ENCODE measurements at regions not wholly inside any gene's neighbourhood (a gene's known extent, or its start where the extent isn't known, plus 50 kb on each side); places are given as distances from the start of the nearest gene placed in this dataset.
"Not testable (repeated sequence)": the region's sequence is repeated elsewhere in the genome, so short reads cannot be mapped to it uniquely, and the experiment has no call there.

DNA sequence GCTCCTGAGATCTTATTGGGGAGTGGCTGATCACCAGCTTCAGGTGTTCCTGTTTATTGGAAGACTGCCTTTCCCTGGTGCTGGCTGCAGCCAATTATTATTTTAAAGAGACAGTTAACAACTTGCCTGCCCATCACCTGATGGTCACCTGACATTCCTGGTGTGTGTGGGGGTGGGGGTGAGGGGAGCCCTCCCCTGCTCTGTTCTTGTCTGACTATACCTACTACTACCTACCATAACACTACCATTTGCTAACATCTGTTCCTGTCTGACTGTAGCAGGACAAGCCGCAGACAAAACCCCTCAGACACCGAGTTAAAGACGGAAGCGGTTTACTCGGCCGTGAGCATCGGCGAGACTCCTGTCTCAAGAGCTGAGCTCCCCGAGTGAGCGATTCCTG is 54.9 kb upstream of the NBPF3 start:
- intact Hi-C loops (cut with DNase I): no loop called here
- no peak for DNase-seq (ENCODE audit: low spot score)

DNA sequence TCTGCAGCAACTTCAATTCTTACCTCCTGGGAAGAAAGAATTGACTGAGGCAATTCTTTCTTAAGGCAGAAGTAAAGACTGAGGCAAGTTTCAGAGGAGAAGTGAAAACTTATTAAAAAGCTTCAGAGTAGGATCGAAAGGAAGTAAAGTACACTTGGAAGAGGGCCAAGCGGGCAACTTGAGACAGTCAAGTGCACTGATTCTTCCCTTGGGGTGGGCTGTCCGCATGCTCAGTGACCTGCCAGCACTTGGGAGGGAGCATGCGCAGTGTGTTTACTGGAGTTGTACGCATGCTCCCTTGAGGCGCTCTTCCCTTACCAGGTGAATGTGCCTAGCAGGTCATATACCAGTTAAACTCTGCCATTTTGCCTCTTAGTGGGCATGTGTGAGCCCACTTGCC is 55.3 kb upstream of the NBPF3 start:
- no peak for DNase-seq (ENCODE audit: low spot score)
- intact Hi-C loops (cut with DNase I): no loop called here

DNA sequence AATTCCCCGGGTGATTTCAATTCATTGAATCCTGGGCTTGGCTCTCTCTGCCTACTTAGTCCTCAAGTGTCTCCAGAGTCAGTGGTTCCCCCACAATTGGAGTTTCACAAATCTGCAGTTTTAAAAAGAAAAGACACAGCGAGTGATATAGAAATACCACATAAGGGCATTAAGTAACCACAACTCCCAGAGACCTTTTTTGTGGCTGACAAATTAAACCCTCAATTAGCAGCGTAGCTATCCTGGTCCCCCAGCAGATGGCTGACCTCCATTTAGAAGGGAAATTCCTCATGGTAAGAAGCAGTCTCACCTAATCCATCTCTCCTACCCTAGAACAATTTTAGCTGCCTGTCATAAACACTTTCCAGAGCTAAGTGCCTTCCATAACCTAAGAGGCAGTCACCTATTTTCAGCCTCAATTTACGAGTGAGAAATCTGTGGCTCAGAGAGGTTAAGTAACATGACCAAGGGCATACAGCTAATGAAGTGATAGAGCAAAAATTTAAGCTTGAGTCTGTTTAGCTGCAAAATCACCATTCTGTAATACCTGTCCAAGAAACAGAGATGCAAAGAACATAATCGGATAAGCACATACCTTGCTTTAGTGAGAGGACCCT is 56.0 kb upstream of the NBPF3 start:
- intact Hi-C loops (cut with DNase I): no loop called here

GRCh38 chr1:21381354-21381753 is 58.6 kb upstream of the NBPF3 start:
- DNase-seq (ENCODE audit: low spot score): no peak
- intact Hi-C loops (cut with DNase I): no loop called here

More for the DNA sequence above, 56.0 kb upstream of the NBPF3 start:
- DNase-seq (ENCODE audit: low spot score): no peak

- DNase-seq (ENCODE audit: low spot score); intact Hi-C loops (cut with DNase I): not testable (repeated sequence)
Observed at GRCh38 chr1:21380147-21380546, 59.8 kb upstream of the NBPF3 start.

DNA sequence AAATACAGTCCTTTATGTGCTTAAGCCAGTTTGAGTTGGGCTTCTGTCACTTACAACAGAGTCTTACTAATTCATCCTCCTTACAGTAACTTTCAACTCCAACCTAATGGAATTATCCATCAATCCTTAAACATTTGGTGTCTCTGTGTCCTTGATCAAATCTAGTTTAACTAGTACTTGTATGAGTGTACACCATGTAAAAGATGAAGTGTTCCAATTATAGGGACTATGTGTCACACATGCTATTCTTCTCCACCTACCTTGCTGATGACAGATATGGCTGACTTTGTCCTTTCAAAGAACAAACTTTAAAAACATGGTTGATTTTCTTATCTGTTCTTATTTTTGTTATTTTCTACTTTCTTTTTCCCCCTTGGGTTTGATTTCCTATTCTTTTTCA is 60.4 kb upstream of the NBPF3 start:
- no peak for DNase-seq (ENCODE audit: low spot score)
- intact Hi-C loops (cut with DNase I): no loop called here

GRCh38 chr1:21378705-21379494 is 61.0 kb upstream of the NBPF3 start:
- intact Hi-C loops (cut with DNase I): no loop called here
- DNase-seq (ENCODE audit: low spot score): no peak

GRCh38 chr1:21372383-21372782 is 67.6 kb upstream of the NBPF3 start:
- DNase-seq (ENCODE audit: low spot score): peak; percentile 57
- intact Hi-C loops (cut with DNase I): loop anchor here (5.0 kb wide), 3 partner anchors 135 to 285 kb away; partner anchors contain the start of gene ALPL

DNA sequence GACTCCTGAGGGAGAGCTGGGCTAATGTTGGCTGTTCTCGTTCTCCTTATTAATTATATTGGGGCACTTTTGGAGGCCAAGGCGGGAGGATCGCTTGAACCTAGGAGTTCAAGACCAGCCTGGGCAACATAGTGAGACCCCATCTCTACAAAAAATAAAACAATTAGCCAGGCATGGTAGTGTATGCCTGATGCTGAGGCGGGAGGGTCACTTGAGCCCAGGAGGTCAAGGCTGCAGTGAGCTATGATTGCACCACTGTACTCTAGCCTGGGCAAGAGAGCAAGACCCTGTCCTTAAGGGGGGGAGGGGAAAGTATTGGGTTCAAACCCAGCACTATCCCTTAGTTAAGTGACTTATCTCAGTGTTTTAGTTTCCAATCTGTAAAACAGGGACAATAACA is 70.0 kb upstream of the NBPF3 start:
- intact Hi-C loops (cut with DNase I): loop anchor here (2.0 to 5.0 kb wide), 5 partner anchors 78 to 287 kb away; partner anchors contain the start of genes ALPL and ECE1
- DNase-seq (ENCODE audit: low spot score): peak; percentile 41

GRCh38 chr1:21368515-21369289 is 71.2 kb upstream of the NBPF3 start:
- intact Hi-C loops (cut with DNase I): loop anchor here (1.0 to 5.0 kb wide), 3 partner anchors 76 to 136 kb away; partner anchors contain the start of gene ECE1
- DNase-seq (ENCODE audit: low spot score): peak; percentile 86

DNA sequence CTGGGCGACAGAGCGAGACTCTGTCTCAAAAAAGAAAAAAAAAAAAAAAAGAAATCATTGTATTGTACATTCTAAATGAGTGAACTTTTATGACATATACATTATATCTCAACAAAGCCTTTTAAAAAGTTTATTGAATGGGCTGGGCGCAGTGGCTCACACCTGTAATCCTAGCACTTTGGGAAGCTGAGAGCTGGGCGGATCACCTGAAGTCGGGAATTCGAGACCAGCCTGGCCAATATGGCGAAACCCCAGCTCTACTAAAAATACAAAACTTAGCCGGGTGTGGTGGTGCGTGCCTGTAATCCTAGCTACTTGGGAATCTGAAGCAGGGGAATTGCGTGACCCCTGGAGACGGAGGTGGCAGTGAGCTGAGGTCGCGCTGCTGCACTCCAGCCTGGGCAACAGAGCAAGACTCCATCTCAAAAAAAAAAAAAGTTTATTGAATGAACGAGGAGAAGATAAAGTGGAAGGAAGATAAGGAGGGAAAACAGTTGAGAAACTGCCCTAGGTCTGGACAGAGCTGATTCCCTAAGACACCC is 71.9 kb upstream of the NBPF3 start:
- intact Hi-C loops (cut with DNase I): loop anchor here (1.0 to 5.0 kb wide), 3 partner anchors 76 to 136 kb away; partner anchors contain the start of gene ECE1
- not testable (repeated sequence) for DNase-seq (ENCODE audit: low spot score)

DNA sequence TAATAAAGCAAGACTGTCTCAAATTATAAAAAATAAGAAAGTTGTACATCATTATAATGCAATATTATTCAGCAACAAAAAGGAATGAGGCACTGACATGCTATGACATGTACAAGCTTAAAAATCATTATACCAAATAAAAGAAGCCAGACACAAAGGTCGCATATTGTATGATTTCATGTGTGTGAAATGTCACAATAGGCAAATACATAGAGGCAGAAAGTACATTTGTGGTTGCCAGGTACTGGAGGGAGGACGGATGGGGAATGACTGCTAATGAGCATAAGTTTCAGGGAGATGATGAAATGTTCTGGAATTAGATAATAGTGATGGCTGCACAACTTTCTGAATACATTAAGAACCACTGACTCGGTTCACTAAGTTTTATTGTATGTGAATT is 73.6 kb upstream of the NBPF3 start:
- intact Hi-C loops (cut with DNase I): loop anchor here (5.0 kb wide), 1 partner anchor 74 kb away; the partner anchor contains the start of gene ECE1

DNA sequence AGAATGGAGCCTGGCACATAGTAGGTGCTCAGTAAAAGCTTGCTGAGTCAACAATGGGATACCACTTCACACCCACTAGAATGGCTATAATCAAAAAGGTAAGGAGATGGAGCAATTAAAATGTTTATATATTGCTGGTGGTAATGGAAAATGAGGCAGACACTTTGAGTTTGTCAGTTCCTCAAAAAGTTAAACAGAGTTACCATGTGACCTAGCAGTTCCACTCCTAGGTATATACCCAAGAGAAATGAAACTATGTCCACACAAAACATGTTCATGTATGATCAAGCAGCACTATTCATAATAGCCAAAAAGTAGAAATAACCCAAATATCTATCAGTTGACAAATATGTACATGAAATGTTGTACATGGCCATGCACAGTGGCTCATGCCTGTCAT is 74.8 kb upstream of the ECE1 start:
- DNase-seq (ENCODE audit: low spot score): no peak
- intact Hi-C loops (cut with DNase I): loop anchor here (5.0 kb wide), 1 partner anchor 73 kb away; the partner anchor contains the start of gene ECE1

More for the DNA sequence above, 73.6 kb upstream of the NBPF3 start:
- DNase-seq (ENCODE audit: low spot score): no peak

GRCh38 chr1:21362096-21362495 is 71.8 kb upstream of the ECE1 start:
- no peak for DNase-seq (ENCODE audit: low spot score)
- intact Hi-C loops (cut with DNase I): no loop called here

DNA sequence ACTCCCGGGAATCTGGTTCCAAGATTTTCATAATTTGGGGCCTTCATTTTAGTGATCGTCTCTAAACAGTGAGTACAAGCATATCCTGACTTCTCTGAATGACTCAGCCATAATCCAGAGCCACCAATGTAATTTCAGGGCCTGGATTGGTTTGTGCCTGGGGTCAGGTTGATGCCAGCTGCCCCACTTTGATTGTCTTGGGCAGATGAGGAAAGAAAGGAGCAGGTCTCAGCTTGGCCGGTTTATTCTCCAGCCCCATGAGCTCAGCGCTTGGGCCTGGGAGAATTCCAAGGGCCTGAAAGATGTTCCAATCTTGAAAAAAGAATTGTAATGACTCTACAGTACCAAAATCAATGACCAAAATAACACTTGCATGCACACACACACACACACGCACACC is 71.2 kb upstream of the ECE1 start:
- intact Hi-C loops (cut with DNase I): no loop called here
- no peak for DNase-seq (ENCODE audit: low spot score)

- no peak for DNase-seq (ENCODE audit: low spot score)
- intact Hi-C loops (cut with DNase I): no loop called here
Observed at GRCh38 chr1:21357161-21357560, 66.9 kb upstream of the ECE1 start.

DNA sequence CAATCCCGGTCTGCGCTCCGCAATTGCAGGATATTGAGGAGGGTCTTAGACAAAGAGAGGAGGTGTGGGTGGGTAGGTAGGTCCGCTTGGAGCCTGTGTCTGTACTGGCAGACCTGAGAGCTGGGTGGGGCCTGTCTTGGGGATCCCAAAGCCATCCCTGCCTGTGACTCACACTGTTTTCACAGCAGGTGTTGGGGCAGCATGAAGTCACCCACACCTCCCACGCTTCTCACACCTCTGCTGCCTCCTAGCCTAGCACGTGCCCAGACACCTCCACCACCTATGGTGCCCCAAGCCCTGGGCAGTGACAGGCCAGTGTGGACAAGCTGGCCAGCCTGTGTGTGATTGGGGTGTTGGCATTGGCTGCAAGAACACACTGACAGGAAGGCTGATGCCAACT is 65.7 kb upstream of the ECE1 start:
- DNase-seq (ENCODE audit: low spot score): no peak
- intact Hi-C loops (cut with DNase I): no loop called here

GRCh38 chr1:21352586-21352985 is 62.3 kb upstream of the ECE1 start:
- DNase-seq (ENCODE audit: low spot score): no peak
- intact Hi-C loops (cut with DNase I): no loop called here

DNA sequence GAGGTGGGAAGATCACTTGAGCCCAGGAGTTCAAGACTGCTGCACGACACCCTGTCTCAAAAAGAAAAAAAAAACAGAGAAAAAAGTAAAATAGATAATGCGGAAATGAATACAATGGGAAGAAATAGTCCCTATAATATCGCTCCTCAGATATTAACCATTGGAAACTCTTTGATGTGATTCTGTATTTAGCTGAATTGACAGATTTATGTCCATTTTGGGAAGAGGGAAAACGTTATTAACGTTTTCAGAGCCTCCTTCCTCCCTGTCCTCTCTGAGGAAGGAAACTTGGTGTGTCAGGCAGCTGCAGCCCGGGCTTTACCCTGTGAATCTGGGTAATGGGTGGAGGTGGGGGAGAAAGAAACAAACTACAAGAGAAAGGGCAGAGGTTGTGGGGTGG is 61.6 kb upstream of the ECE1 start:
- intact Hi-C loops (cut with DNase I): no loop called here
- DNase-seq (ENCODE audit: low spot score): no peak

Measured in cardiac septum (tissue), 1 donor.